Stimulated activated CD8-positive, alpha-beta memory T cell treated with anti-CD3 and anti-CD28 coated beads, Interleukin-15, amount 100 ng/mL, for 48 hours (primary cell): ENCODE measurements at regions not wholly inside any gene's neighbourhood (a gene's known extent, or its start where the extent isn't known, plus 50 kb on each side); places are given as distances from the start of the nearest gene placed in this dataset.
"Not testable (repeated sequence)": the region's sequence is repeated elsewhere in the genome, so short reads cannot be mapped to it uniquely, and the experiment has no call there.

Experiments used
- DNase-seq, 2 donors: peaks; one replicate each; pipeline ENCODE4 v3.0.0-alpha.2; 2020; ENCODE audit warnings: low read depth in 2 of 2

GRCh38 chr21:33972539-33972938 is 56.9 kb upstream of the ATP5PO start:
- DNase-seq = no peak

- DNase-seq = no peak
Observed at GRCh38 chr21:33971492-33972013, 55.9 kb upstream of the ATP5PO start.

GRCh38 chr21:33969581-33969980 is 54.0 kb upstream of the ATP5PO start:
- DNase-seq = no peak

- no peak for DNase-seq
Observed at GRCh38 chr21:33968995-33969348, 53.4 kb upstream of the ATP5PO start.

- DNase-seq = no peak
Observed at GRCh38 chr21:33968080-33968994, 52.7 kb upstream of the ATP5PO start.

- DNase-seq = no peak
Observed at GRCh38 chr21:33967086-33967571, 51.5 kb upstream of the ATP5PO start.

GRCh38 chr21:33966324-33966949 is 50.8 kb upstream of the ATP5PO start:
- DNase-seq = no peak

- not testable (repeated sequence) for DNase-seq
Observed at GRCh38 chr21:33965662-33966061, 50.1 kb upstream of the ATP5PO start.
